ENCODE measurements at regions not wholly inside any gene's neighbourhood (a gene's known extent, or its start where the extent isn't known, plus 50 kb on each side); places are given as distances from the start of the nearest gene placed in this dataset.
"Not testable (repeated sequence)": the region's sequence is repeated elsewhere in the genome, so short reads cannot be mapped to it uniquely, and the experiment has no call there.

- TF ChIP-seq, protein P1, sequence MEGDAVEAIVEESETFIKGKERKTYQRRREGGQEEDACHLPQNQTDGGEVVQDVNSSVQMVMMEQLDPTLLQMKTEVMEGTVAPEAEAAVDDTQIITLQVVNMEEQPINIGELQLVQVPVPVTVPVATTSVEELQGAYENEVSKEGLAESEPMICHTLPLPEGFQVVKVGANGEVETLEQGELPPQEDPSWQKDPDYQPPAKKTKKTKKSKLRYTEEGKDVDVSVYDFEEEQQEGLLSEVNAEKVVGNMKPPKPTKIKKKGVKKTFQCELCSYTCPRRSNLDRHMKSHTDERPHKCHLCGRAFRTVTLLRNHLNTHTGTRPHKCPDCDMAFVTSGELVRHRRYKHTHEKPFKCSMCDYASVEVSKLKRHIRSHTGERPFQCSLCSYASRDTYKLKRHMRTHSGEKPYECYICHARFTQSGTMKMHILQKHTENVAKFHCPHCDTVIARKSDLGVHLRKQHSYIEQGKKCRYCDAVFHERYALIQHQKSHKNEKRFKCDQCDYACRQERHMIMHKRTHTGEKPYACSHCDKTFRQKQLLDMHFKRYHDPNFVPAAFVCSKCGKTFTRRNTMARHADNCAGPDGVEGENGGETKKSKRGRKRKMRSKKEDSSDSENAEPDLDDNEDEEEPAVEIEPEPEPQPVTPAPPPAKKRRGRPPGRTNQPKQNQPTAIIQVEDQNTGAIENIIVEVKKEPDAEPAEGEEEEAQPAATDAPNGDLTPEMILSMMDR (IDR thresholded peaks at IDR 0.05) = not testable (repeated sequence)
- not testable (repeated sequence) for TF ChIP-seq EZH2 (IDR thresholded peaks at IDR 0.05; ENCODE audit: borderline replicate concordance, insufficient read depth, low read depth, low read length, poor library complexity, severe bottlenecking)
Observed at GRCh38 chr1:234792221-234792864, 182.4 kb upstream of the IRF2BP2 start.
